Esophagus mucosa (tissue), 1 donor: ENCODE measurements at regions not wholly inside any gene's neighbourhood (a gene's known extent, or its start where the extent isn't known, plus 50 kb on each side); places are given as distances from the start of the nearest gene placed in this dataset.

Experiments used
- ATAC-seq: fragments of 200-7000 bp; cut with Tn5 transposase; one replicate; pipeline ENCODE4 v1.9.1; 2020
- donor health status: DM: yes; HTN: yes; CAD: no.

- peak; percentile 42 for ATAC-seq
These were observed 838.4 kb upstream of the INTU start for GRCh38 chr4:126794363-126794762.

GRCh38 chr4:126798214-126798613 lies 834.5 kb upstream of the INTU start:
- no peak for ATAC-seq

- ATAC-seq: no peak
These were observed 833.3 kb upstream of the INTU start for GRCh38 chr4:126799416-126799815.

GRCh38 chr4:126799971-126800574 lies 832.7 kb upstream of the INTU start:
- no peak for ATAC-seq

- no peak for ATAC-seq
These were observed 832.1 kb upstream of the INTU start for GRCh38 chr4:126800575-126801141.

GRCh38 chr4:126807132-126807531 lies 825.6 kb upstream of the INTU start:
- ATAC-seq: no peak

- ATAC-seq: no peak
These were observed 820.7 kb upstream of the INTU start for GRCh38 chr4:126812076-126812475.

GRCh38 chr4:126820631-126821030 lies 812.1 kb upstream of the INTU start:
- ATAC-seq: no peak

GRCh38 chr4:126821152-126821551 lies 811.6 kb upstream of the INTU start:
- no peak for ATAC-seq

GRCh38 chr4:126825083-126825482 lies 807.7 kb upstream of the INTU start:
- ATAC-seq: no peak

GRCh38 chr4:126827669-126828068 lies 805.1 kb upstream of the INTU start:
- peak; percentile 91 for ATAC-seq

- ATAC-seq: no peak
These were observed 797.9 kb upstream of the INTU start for GRCh38 chr4:126834854-126835253.

GRCh38 chr4:126838941-126839679 lies 793.6 kb upstream of the INTU start:
- ATAC-seq: no peak

GRCh38 chr4:126843492-126844067 lies 789.2 kb upstream of the INTU start:
- ATAC-seq: no peak

- peak; percentile 100 for ATAC-seq
These were observed 782.5 kb upstream of the INTU start for GRCh38 chr4:126850286-126850685.

GRCh38 chr4:126851391-126851790 lies 781.4 kb upstream of the INTU start:
- ATAC-seq: no peak

GRCh38 chr4:126853715-126854114 lies 779.0 kb upstream of the INTU start:
- no peak for ATAC-seq

GRCh38 chr4:126856906-126857305 lies 775.9 kb upstream of the INTU start:
- no peak for ATAC-seq

- ATAC-seq: no peak
These were observed 773.4 kb upstream of the INTU start for GRCh38 chr4:126859314-126859713.

- no peak for ATAC-seq
These were observed 772.9 kb upstream of the INTU start for GRCh38 chr4:126859872-126860271.

GRCh38 chr4:126860308-126860707 lies 772.4 kb upstream of the INTU start:
- no peak for ATAC-seq

- peak; percentile 94 for ATAC-seq
These were observed 762.8 kb upstream of the INTU start for GRCh38 chr4:126869967-126870366.

GRCh38 chr4:126871810-126872209 lies 760.9 kb upstream of the INTU start:
- ATAC-seq: no peak

- peak; percentile 17 for ATAC-seq
These were observed 758.2 kb upstream of the INTU start for GRCh38 chr4:126874533-126874932.
